HepG2 (cell line): ENCODE measurements at regions not wholly inside any gene's neighbourhood (a gene's known extent, or its start where the extent isn't known, plus 50 kb on each side); places are given as distances from the start of the nearest gene placed in this dataset.

ENCODE experiments used
- ATAC-seq: fragments of 200-7000 bp; cut with Tn5 transposase; 3 replicates; pipeline ENCODE4 v1.9.1; 2020; ENCODE audit warnings: mild to moderate bottlenecking, moderate library complexity
- BruUV-seq: library from RNA; stranded (reverse); fragments of 400-500 nt; replicated peaks from 2 replicates; lab custom pipeline; 2021; lab: Mats Ljungman, UMichigan
- CTCF ChIA-PET: fragments of 300-600 bp; formaldehyde crosslinking; extraction: SDS; loops from one replicate; lab custom pipeline; 2021; ENCODE audit warnings: low total read pairs, inconsistent platforms, low intra/inter-chr PET ratio; lab: Yijun Ruan, JAX
- POLR2A ChIA-PET: fragments of 350-600 bp; sonication (Branson Sonifier 250); formaldehyde crosslinking; loops from one replicate; lab custom pipeline; 2020; ENCODE audit warnings: antibody characterized with exemption, inconsistent platforms; lab: Yijun Ruan, JAX
- DNase-seq: peaks from one replicate; pipeline ENCODE4 v3.0.0-alpha.2; 2015; ENCODE audit warnings: low spot score
- FAIRE-seq: peaks from 3 replicates; lab custom pipeline; 2011; peaks lifted over from hg19 to GRCh38; lab: Jason Lieb, UNC
- H2AFZ ChIP-seq: one replicate; pipeline ENCODE4 v1.6.1; 2011; ENCODE audit warnings: low read length, inconsistent platforms
- H3K27ac ChIP-seq: fragments of 300-600 bp; 3 replicates; pipeline ENCODE4 v1.8.0; 2011; ENCODE audit warnings: mixed run types, mild to moderate bottlenecking, mixed read lengths, low read length, inconsistent platforms; ENCODE audit not compliant: insufficient read depth; ENCODE audit errors: extremely low read length
- H3K27me3 ChIP-seq, 2 experiments: fragments of 200-600 bp in 1 of 2; 2 replicates in 1 of 2; 3 replicates in 1 of 2; pipeline versions ENCODE4 v1.6.0 to v1.8.0; 2011; ENCODE audit warnings: low read length in 2 of 2, mild to moderate bottlenecking in 2 of 2, moderate library complexity in 2 of 2, inconsistent platforms in 1 of 2; ENCODE audit not compliant: insufficient read depth in 2 of 2, control insufficient read depth in 1 of 2
- H3K36me3 ChIP-seq, 2 experiments: fragments of 200-600 bp in 1 of 2; replicated peaks in 1 of 2; 2 replicates in 1 of 2; 3 replicates in 1 of 2; pipeline versions ENCODE4 v1.5.1 to v1.8.0; 2011; ENCODE audit warnings: low read length in 2 of 2, inconsistent platforms in 1 of 2; ENCODE audit not compliant: insufficient read depth in 2 of 2, control insufficient read depth in 1 of 2
- H3K4me1 ChIP-seq: 2 replicates; pipeline ENCODE4 v1.5.1; 2012; ENCODE audit warnings: low read length, inconsistent platforms; ENCODE audit not compliant: insufficient read depth
- H3K4me2 ChIP-seq: 2 replicates; pipeline ENCODE4 v1.6.0; 2011; ENCODE audit warnings: low read depth, low read length, inconsistent platforms
- H3K4me3 ChIP-seq, 3 experiments: fragments of 200-600 bp in 1 of 3; sonication (generic), shearing (Covaris generic) in 1 of 3; replicated peaks in 1 of 3; 2 replicates each; pipeline ENCODE4 v1.5.1; 2011 to 2016; ENCODE audit warnings: low read length in 3 of 3, inconsistent platforms in 2 of 3, low read depth in 2 of 3, mild to moderate bottlenecking in 2 of 3, control low read depth in 1 of 3, mixed read lengths in 1 of 3; ENCODE audit not compliant: insufficient read depth in 1 of 3
- H3K79me2 ChIP-seq: one replicate; pipeline ENCODE4 v1.6.1; 2011; ENCODE audit warnings: low read length, inconsistent platforms; ENCODE audit not compliant: insufficient read depth
- H3K9ac ChIP-seq: 2 replicates; pipeline ENCODE4 v1.6.0; 2011; ENCODE audit warnings: mild to moderate bottlenecking, low read depth, low read length, inconsistent platforms; ENCODE audit not compliant: insufficient read depth
- H3K9me3 ChIP-seq: 2 replicates; pipeline ENCODE4 v1.5.1; 2012; ENCODE audit warnings: mild to moderate bottlenecking, low read length
- H4K20me1 ChIP-seq: 2 replicates; pipeline ENCODE4 v1.6.0; 2011; ENCODE audit warnings: inconsistent platforms, mild to moderate bottlenecking, low read length, moderate library complexity; ENCODE audit not compliant: insufficient read depth
- ESRRA ChIP-seq: sonication (generic); formaldehyde crosslinking; IDR thresholded peaks from 2 replicates; pipeline ENCODE4 v1.5.1; 2020; ENCODE audit warnings: mild to moderate bottlenecking, low read depth, missing genetic modification reagents
- FOXM1 ChIP-seq: sonication (generic); formaldehyde crosslinking; IDR thresholded peaks from 2 replicates; pipeline ENCODE4 v1.5.0; 2020; ENCODE audit warnings: missing genetic modification reagents
- GATAD2A ChIP-seq: IDR thresholded peaks from 2 replicates; pipeline ENCODE4 v1.6.1; 2016
- HDAC6 ChIP-seq: fragments of 200-600 bp; sonication (generic); IDR thresholded peaks from 2 replicates; pipeline ENCODE4 v1.7.0; 2017; ENCODE audit warnings: mild to moderate bottlenecking, antibody characterized with exemption, low read length, low read depth
- HOXA5 ChIP-seq: sonication (generic); formaldehyde crosslinking; IDR thresholded peaks from 2 replicates; pipeline ENCODE4 v1.4.0; 2020; ENCODE audit warnings: missing genetic modification reagents
- MYC ChIP-seq: sonication (generic); formaldehyde crosslinking; IDR thresholded peaks from 2 replicates; pipeline ENCODE4 v1.9.0; 2021; ENCODE audit warnings: missing genetic modification reagents, borderline replicate concordance
- NFIB ChIP-seq: sonication (generic); formaldehyde crosslinking; IDR thresholded peaks from 2 replicates; pipeline ENCODE4 v1.9.0; 2021; ENCODE audit warnings: missing genetic modification reagents, mild to moderate bottlenecking, borderline replicate concordance
- PHF20 ChIP-seq: sonication (generic); formaldehyde crosslinking; IDR thresholded peaks from 2 replicates; pipeline ENCODE4 v1.5.0; 2020; ENCODE audit warnings: mild to moderate bottlenecking, missing genetic modification reagents
- SMAD9 ChIP-seq: sonication (generic); formaldehyde crosslinking; IDR thresholded peaks from 2 replicates; pipeline ENCODE4 v1.5.1; 2020; ENCODE audit warnings: mild to moderate bottlenecking, missing genetic modification reagents
- SRSF9 ChIP-seq: fragments of 200-400 bp; formaldehyde crosslinking; IDR thresholded peaks from 2 replicates; pipeline ENCODE4 v1.6.1; 2018; ENCODE audit warnings: borderline replicate concordance, mild to moderate bottlenecking, low read depth, low read length; ENCODE audit not compliant: insufficient read depth, poor library complexity, severe bottlenecking
- ZBTB3 ChIP-seq: sonication (generic); formaldehyde crosslinking; IDR thresholded peaks from 2 replicates; pipeline ENCODE4 v1.4.0; 2020; ENCODE audit warnings: low read depth, mild to moderate bottlenecking, moderate library complexity, missing genetic modification reagents, borderline replicate concordance
- WGBS: methylation state at CpG from one replicate; pipeline ENCODE4 v1.1.6; 2017; ENCODE audit warnings: low lambda C conversion rate; 5-methylcytosine and 5-hydroxymethylcytosine counted together
- in situ Hi-C: cut with HindIII; loops from 2 replicates; pipeline ENCODE4 v1.10.0; 2017; ENCODE audit warnings: low pct_unique_long_range_greater_than_20kb; ENCODE audit not compliant: extremely low pct_ligation_motif_present
- intact Hi-C: fragments of 100-400 bp; cut with micrococcal nuclease; formaldehyde crosslinking; loops from one replicate; pipeline ENCODE4 v1.10.0; 2022; ENCODE audit not compliant: unreplicated experiment
- TF ChIP-seq, protein P1 (sequence below): sonication (generic); formaldehyde crosslinking; IDR thresholded peaks from 2 replicates; pipeline ENCODE4 v1.5.1; 2020; ENCODE audit warnings: mild to moderate bottlenecking, missing genetic modification reagents, borderline replicate concordance
- TF ChIP-seq, protein P2 (sequence below): IDR thresholded peaks from 2 replicates; pipeline ENCODE4 v1.6.1; 2016; ENCODE audit warnings: control low read depth
- TF ChIP-seq, protein P3 (sequence below): sonication (generic); IDR thresholded peaks from 2 replicates; pipeline ENCODE4 v1.6.1; 2016; ENCODE audit warnings: low read depth, borderline replicate concordance
- TF ChIP-seq, protein P4 (sequence below): IDR thresholded peaks from 2 replicates; pipeline ENCODE4 v1.6.1; 2016

DNA sequence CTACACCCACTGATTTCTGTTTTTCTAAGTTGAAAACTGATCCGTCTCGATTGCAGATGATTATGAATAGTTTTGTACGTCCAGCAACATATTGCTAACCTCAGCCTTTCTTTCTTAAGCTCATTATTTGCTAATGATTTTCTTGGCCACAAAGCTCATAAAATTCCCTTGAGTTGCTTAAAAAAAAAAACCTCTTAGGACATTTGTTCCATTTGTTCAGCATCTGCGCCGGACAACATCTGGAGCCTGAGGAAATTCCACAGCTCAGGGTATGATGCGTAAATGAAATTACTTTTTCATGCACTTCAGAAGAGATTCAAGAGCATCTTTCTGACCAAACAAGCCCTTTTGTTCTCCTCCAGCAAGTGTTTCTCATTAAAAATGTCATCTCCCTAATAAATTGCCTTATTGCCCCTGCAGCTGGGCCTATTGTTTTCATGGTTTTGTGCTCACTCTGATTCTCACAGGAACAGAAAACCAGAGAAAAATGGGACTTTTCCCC lies 249.1 kb upstream of the MCTP2 start:
- intact Hi-C loops (no loop called here), in situ Hi-C loops (no loop called here)
- no peak overlapping the region for H3K27ac ChIP-seq
- BruUV-seq, result no TSS peak
- WGBS, result 37% methylated on average over 6 of the region's 6 CpGs
- no peak for FAIRE-seq
- no peak overlapping the region for H2AFZ ChIP-seq
- no peaks in the 10 kb centered on the region for H3K79me2 ChIP-seq
- no peak overlapping the region for H3K4me2 ChIP-seq
- ChIA-PET CTCF (no interaction called here), POLR2A (no interaction called here)
- H3K4me3 ChIP-seq, result no peak overlapping the region
- no peak for ATAC-seq
- H4K20me1 ChIP-seq, result no peaks in the 10 kb centered on the region
- DNase-seq, result no peak
- no peaks in the 10 kb centered on the region for H3K36me3 ChIP-seq
- H3K9ac ChIP-seq, result no peak overlapping the region
- no peaks in the 10 kb centered on the region for H3K27me3 ChIP-seq
- H3K9me3 ChIP-seq, result no peaks in the 10 kb centered on the region
- H3K4me1 ChIP-seq, result no peaks in the 10 kb centered on the region
- TF ChIP-seq, protein P1, sequence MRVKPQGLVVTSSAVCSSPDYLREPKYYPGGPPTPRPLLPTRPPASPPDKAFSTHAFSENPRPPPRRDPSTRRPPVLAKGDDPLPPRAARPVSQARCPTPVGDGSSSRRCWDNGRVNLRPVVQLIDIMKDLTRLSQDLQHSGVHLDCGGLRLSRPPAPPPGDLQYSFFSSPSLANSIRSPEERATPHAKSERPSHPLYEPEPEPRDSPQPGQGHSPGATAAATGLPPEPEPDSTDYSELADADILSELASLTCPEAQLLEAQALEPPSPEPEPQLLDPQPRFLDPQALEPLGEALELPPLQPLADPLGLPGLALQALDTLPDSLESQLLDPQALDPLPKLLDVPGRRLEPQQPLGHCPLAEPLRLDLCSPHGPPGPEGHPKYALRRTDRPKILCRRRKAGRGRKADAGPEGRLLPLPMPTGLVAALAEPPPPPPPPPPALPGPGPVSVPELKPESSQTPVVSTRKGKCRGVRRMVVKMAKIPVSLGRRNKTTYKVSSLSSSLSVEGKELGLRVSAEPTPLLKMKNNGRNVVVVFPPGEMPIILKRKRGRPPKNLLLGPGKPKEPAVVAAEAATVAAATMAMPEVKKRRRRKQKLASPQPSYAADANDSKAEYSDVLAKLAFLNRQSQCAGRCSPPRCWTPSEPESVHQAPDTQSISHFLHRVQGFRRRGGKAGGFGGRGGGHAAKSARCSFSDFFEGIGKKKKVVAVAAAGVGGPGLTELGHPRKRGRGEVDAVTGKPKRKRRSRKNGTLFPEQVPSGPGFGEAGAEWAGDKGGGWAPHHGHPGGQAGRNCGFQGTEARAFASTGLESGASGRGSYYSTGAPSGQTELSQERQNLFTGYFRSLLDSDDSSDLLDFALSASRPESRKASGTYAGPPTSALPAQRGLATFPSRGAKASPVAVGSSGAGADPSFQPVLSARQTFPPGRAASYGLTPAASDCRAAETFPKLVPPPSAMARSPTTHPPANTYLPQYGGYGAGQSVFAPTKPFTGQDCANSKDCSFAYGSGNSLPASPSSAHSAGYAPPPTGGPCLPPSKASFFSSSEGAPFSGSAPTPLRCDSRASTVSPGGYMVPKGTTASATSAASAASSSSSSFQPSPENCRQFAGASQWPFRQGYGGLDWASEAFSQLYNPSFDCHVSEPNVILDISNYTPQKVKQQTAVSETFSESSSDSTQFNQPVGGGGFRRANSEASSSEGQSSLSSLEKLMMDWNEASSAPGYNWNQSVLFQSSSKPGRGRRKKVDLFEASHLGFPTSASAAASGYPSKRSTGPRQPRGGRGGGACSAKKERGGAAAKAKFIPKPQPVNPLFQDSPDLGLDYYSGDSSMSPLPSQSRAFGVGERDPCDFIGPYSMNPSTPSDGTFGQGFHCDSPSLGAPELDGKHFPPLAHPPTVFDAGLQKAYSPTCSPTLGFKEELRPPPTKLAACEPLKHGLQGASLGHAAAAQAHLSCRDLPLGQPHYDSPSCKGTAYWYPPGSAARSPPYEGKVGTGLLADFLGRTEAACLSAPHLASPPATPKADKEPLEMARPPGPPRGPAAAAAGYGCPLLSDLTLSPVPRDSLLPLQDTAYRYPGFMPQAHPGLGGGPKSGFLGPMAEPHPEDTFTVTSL (CRISPR knock-in tag), result no peak
- TF ChIP-seq, protein P2, sequence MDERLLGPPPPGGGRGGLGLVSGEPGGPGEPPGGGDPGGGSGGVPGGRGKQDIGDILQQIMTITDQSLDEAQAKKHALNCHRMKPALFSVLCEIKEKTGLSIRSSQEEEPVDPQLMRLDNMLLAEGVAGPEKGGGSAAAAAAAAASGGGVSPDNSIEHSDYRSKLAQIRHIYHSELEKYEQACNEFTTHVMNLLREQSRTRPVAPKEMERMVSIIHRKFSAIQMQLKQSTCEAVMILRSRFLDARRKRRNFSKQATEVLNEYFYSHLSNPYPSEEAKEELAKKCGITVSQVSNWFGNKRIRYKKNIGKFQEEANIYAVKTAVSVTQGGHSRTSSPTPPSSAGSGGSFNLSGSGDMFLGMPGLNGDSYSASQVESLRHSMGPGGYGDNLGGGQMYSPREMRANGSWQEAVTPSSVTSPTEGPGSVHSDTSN (CRISPR knock-in tag), result no peak
- TF ChIP-seq SRSF9 (no peak), ZBTB3 (CRISPR knock-in tag) (no peak), SMAD9 (CRISPR knock-in tag) (no peak), HDAC6 (no peak), HOXA5 (CRISPR knock-in tag) (no peak), MYC (CRISPR knock-in tag) (no peak), ESRRA (CRISPR knock-in tag) (no peak), GATAD2A (CRISPR knock-in tag) (no peak), PHF20 (CRISPR knock-in tag) (no peak), NFIB (no peak), FOXM1 (CRISPR knock-in tag) (no peak)
- TF ChIP-seq, protein P3, sequence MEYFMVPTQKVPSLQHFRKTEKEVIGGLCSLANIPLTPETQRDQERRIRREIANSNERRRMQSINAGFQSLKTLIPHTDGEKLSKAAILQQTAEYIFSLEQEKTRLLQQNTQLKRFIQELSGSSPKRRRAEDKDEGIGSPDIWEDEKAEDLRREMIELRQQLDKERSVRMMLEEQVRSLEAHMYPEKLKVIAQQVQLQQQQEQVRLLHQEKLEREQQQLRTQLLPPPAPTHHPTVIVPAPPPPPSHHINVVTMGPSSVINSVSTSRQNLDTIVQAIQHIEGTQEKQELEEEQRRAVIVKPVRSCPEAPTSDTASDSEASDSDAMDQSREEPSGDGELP, result no peak
- TF ChIP-seq, protein P4, sequence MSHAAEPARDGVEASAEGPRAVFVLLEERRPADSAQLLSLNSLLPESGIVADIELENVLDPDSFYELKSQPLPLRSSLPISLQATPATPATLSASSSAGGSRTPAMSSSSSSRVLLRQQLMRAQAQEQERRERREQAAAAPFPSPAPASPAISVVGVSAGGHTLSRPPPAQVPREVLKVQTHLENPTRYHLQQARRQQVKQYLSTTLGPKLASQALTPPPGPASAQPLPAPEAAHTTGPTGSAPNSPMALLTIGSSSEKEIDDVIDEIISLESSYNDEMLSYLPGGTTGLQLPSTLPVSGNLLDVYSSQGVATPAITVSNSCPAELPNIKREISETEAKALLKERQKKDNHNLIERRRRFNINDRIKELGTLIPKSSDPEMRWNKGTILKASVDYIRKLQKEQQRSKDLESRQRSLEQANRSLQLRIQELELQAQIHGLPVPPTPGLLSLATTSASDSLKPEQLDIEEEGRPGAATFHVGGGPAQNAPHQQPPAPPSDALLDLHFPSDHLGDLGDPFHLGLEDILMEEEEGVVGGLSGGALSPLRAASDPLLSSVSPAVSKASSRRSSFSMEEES, result no peak
